GM12878 (cell line): ENCODE measurements at regions not wholly inside any gene's neighbourhood (a gene's known extent, or its start where the extent isn't known, plus 50 kb on each side); places are given as distances from the start of the nearest gene placed in this dataset.

Source experiments
- ATAC-seq: fragments of 200-7000 bp; cut with Tn5 transposase; 3 replicates; pipeline ENCODE4 v1.9.1; 2020; ENCODE audit warnings: mild to moderate bottlenecking, moderate library complexity
- BruUV-seq: library from RNA; stranded (reverse); fragments of 400-500 nt; replicated peaks from 2 replicates; lab custom pipeline; 2021; lab: Mats Ljungman, UMichigan
- CTCF ChIA-PET: fragments of 300-600 bp; sonication (Branson Sonifier 250); formaldehyde crosslinking; extraction: SDS; loops from one replicate; lab custom pipeline; 2021; ENCODE audit warnings: inconsistent platforms; lab: Yijun Ruan, JAX
- POLR2A ChIA-PET: fragments of 350-600 bp; formaldehyde crosslinking; extraction: SDS; loops from one replicate; lab custom pipeline; 2021; ENCODE audit warnings: inconsistent platforms; lab: Charles Lee
- RAD21 ChIA-PET: fragments of 300-600 bp; sonication (Branson Sonifier 250); formaldehyde crosslinking; loops from one replicate; lab custom pipeline; 2023; ENCODE audit warnings: antibody characterized with exemption; ENCODE audit not compliant: unreplicated experiment; lab: Charles Lee
- SMC1A ChIA-PET: fragments of 300-600 bp; sonication (Branson Sonifier 250); formaldehyde crosslinking; loops from one replicate; lab custom pipeline; 2023; ENCODE audit not compliant: unreplicated experiment, uncharacterized antibody; lab: Charles Lee
- DNase-seq: peaks from one replicate; pipeline ENCODE4 v3.0.0-alpha.2; 2011; ENCODE audit warnings: low read depth, low spot score
- FAIRE-seq: peaks from 3 replicates; lab custom pipeline; 2011; peaks lifted over from hg19 to GRCh38; lab: Jason Lieb, UNC
- H2AFZ ChIP-seq: 2 replicates; pipeline ENCODE4 v1.6.0; 2011; ENCODE audit warnings: low read depth, low read length, control low read depth; ENCODE audit not compliant: control insufficient read depth
- H3K27ac ChIP-seq: 2 replicates; pipeline ENCODE4 v1.5.1; 2011; ENCODE audit warnings: control low read depth; ENCODE audit not compliant: control insufficient read depth, insufficient read depth
- H3K27me3 ChIP-seq, 2 experiments: replicated peaks in 1 of 2; 2 replicates each; pipeline versions ENCODE4 v1.6.0 to v1.6.1; 2011; ENCODE audit warnings: low read length in 1 of 2; ENCODE audit not compliant: control insufficient read depth in 2 of 2, insufficient read depth in 2 of 2
- H3K36me3 ChIP-seq, 2 experiments: 2 replicates each; pipeline ENCODE4 v1.5.1; 2011; ENCODE audit warnings: low read length in 1 of 2; ENCODE audit not compliant: control insufficient read depth in 2 of 2, insufficient read depth in 2 of 2
- H3K4me1 ChIP-seq: 2 replicates; pipeline ENCODE4 v1.6.1; 2011; ENCODE audit warnings: mild to moderate bottlenecking, low read length, moderate library complexity, mixed read lengths; ENCODE audit not compliant: control insufficient read depth, insufficient read depth
- H3K4me2 ChIP-seq: 2 replicates; pipeline ENCODE4 v1.6.0; 2011; ENCODE audit warnings: control low read depth; ENCODE audit not compliant: control insufficient read depth, insufficient read depth
- H3K4me3 ChIP-seq: fragments of 200-600 bp; sonication (generic); 2 replicates; pipeline ENCODE4 v1.5.1; 2016
- H3K79me2 ChIP-seq: 2 replicates; pipeline ENCODE4 v1.6.0; 2011; ENCODE audit warnings: low read length; ENCODE audit not compliant: control insufficient read depth, insufficient read depth
- H3K9ac ChIP-seq: 2 replicates; pipeline ENCODE4 v1.8.0; 2011; ENCODE audit warnings: low read length, control low read depth, mixed read lengths; ENCODE audit not compliant: control insufficient read depth, insufficient read depth
- H3K9me3 ChIP-seq: replicated peaks from 3 replicates; pipeline ENCODE4 v1.5.1; 2011; ENCODE audit warnings: mild to moderate bottlenecking, low read length; ENCODE audit not compliant: control insufficient read depth, insufficient read depth
- H4K20me1 ChIP-seq: 2 replicates; pipeline ENCODE4 v1.6.0; 2011; ENCODE audit not compliant: control insufficient read depth, insufficient read depth
- ATF3 ChIP-seq: IDR thresholded peaks from 2 replicates; pipeline ENCODE4 v1.6.1; 2011; ENCODE audit warnings: low read depth, mild to moderate bottlenecking, low read length, moderate library complexity, borderline replicate concordance; ENCODE audit errors: extremely low read depth
- BRCA1 ChIP-seq: IDR thresholded peaks from 2 replicates; pipeline ENCODE4 v1.6.1; 2011; ENCODE audit warnings: low read depth, low read length, improper control_type of control experiment
- CBFB ChIP-seq: IDR thresholded peaks from 2 replicates; pipeline ENCODE4 v1.6.1; 2016; ENCODE audit warnings: antibody characterized with exemption, low read depth
- EED ChIP-seq: sonication (generic); IDR thresholded peaks from 2 replicates; pipeline ENCODE4 v1.6.1; 2016; ENCODE audit warnings: antibody characterized with exemption, low read depth
- ESRRA ChIP-seq: IDR thresholded peaks from 2 replicates; pipeline ENCODE4 v1.6.1; 2012; ENCODE audit warnings: mild to moderate bottlenecking, low read length, improper control_type of control experiment
- HSF1 ChIP-seq: fragments of 150-350 bp; IDR thresholded peaks from 2 replicates; pipeline ENCODE4 v1.6.1; 2014; ENCODE audit warnings: mild to moderate bottlenecking, low read depth, low read length
- LARP7 ChIP-seq: fragments of 450-650 bp; IDR thresholded peaks from 2 replicates; pipeline ENCODE4 v1.6.1; 2017; ENCODE audit warnings: mild to moderate bottlenecking
- MEF2A ChIP-seq: IDR thresholded peaks from 2 replicates; pipeline ENCODE4 v1.6.1; 2011; ENCODE audit warnings: low read depth, mild to moderate bottlenecking, low read length, moderate library complexity; ENCODE audit not compliant: insufficient read depth
- MTA2 ChIP-seq: fragments of 450-650 bp; IDR thresholded peaks from 2 replicates; pipeline ENCODE4 v1.6.1; 2016; ENCODE audit warnings: low read depth, mild to moderate bottlenecking, moderate library complexity
- PAX8 ChIP-seq: fragments of 450-650 bp; IDR thresholded peaks from 2 replicates; pipeline ENCODE4 v1.6.1; 2017; ENCODE audit warnings: mild to moderate bottlenecking, moderate library complexity
- SMC3 ChIP-seq: IDR thresholded peaks from 2 replicates; pipeline ENCODE4 v1.6.1; 2011; ENCODE audit warnings: low read length, improper control_type of control experiment, borderline replicate concordance
- SRF ChIP-seq, 2 experiments: IDR thresholded peaks; 2 replicates each; pipeline ENCODE4 v1.6.1; 2011; ENCODE audit warnings: low read depth in 2 of 2, low read length in 2 of 2, mild to moderate bottlenecking in 1 of 2, moderate library complexity in 1 of 2
- ZBED1 ChIP-seq: IDR thresholded peaks from 2 replicates; pipeline ENCODE4 v1.6.1; 2016; ENCODE audit warnings: borderline replicate concordance
- WGBS: methylation state at CpG from one replicate; pipeline ENCODE4 v1.1.6; 2016; ENCODE audit warnings: low lambda C conversion rate; ENCODE audit not compliant: insufficient replicate concordance, insufficient coverage; ENCODE audit errors: missing lambda C conversion rate; 5-methylcytosine and 5-hydroxymethylcytosine counted together
- in situ Hi-C: fragments of 300-500 bp; cut with MboI; formaldehyde crosslinking; loops from 9 replicates; pipeline ENCODE4 v1.14.3; 2018; ENCODE audit warnings: mixed read lengths
- intact Hi-C: fragments of 100-400 bp; cut with micrococcal nuclease; formaldehyde crosslinking; loops from one replicate; pipeline ENCODE4 v1.14.2; 2022; ENCODE audit not compliant: unreplicated experiment

- BruUV-seq: no TSS peak
- no peak for TF ChIP-seq ESRRA
- no peak for TF ChIP-seq CBFB
- no peak for TF ChIP-seq ATF3
- no peak for TF ChIP-seq SRF (IDR thresholded peaks at IDR 0.05; ENCODE audit: low read depth in 2 of 2, low read length in 2 of 2)
- H3K9ac ChIP-seq: no peak overlapping the region
- H3K9me3 ChIP-seq: no peaks in the 10 kb centered on the region
- SMC1A ChIA-PET: interaction anchor here (1.4 kb wide), 1 partner anchor 21 kb away, joined by 5 read pairs; no protein-coding TSS in a partner anchor
- in situ Hi-C loops (no loop called here), intact Hi-C loops (no loop called here)
- no peaks in the 10 kb centered on the region for H3K27me3 ChIP-seq
- H2AFZ ChIP-seq: no peak overlapping the region
- FAIRE-seq: no peak
- no peak overlapping the region for H3K27ac ChIP-seq
- 15% methylated on average over 3 of the region's 3 CpGs for WGBS
- ATAC-seq: no peak
- CTCF ChIA-PET: interaction anchor here (1.7 kb wide), 1 partner anchor 10 kb away, joined by 6 read pairs; no protein-coding TSS in a partner anchor
- H3K79me2 ChIP-seq: no peaks in the 10 kb centered on the region
- H3K4me2 ChIP-seq: no peak overlapping the region
- no peaks in the 10 kb centered on the region for H4K20me1 ChIP-seq
- no peak for DNase-seq
- no peak overlapping the region for H3K4me3 ChIP-seq
- POLR2A ChIA-PET: no interaction called here
- H3K36me3 ChIP-seq: no peaks in the 10 kb centered on the region
- no peaks in the 10 kb centered on the region for H3K4me1 ChIP-seq
- RAD21 ChIA-PET: no interaction called here
These were observed 611.7 kb downstream of the SOX6 start for GRCh38 chr11:15744693-15745092.

- SMC1A ChIA-PET: no interaction called here
- no peak overlapping the region for H3K9ac ChIP-seq
- H4K20me1 ChIP-seq: no peaks in the 10 kb centered on the region
- POLR2A ChIA-PET: no interaction called here
- no peak for TF ChIP-seq PAX8
- no peak for TF ChIP-seq ZBED1
- TF ChIP-seq MTA2: no peak
- no peak for TF ChIP-seq HSF1
- no peak for TF ChIP-seq EED
- no peak for TF ChIP-seq SMC3
- TF ChIP-seq MEF2A: no peak
- TF ChIP-seq LARP7: no peak
- TF ChIP-seq BRCA1: no peak
- RAD21 ChIA-PET: no interaction called here
- FAIRE-seq (no peak), DNase-seq (no peak), ATAC-seq (no peak)
- no peaks in the 10 kb centered on the region for H3K36me3 ChIP-seq
- no peak overlapping the region for H3K4me2 ChIP-seq
- H3K27ac ChIP-seq: no peak overlapping the region
- WGBS: 0% methylated on average over 2 of the region's 2 CpGs
- H3K27me3 ChIP-seq: no peaks in the 10 kb centered on the region
- H3K9me3 ChIP-seq: no peaks in the 10 kb centered on the region
- no peak overlapping the region for H2AFZ ChIP-seq
- no peaks in the 10 kb centered on the region for H3K4me1 ChIP-seq
- CTCF ChIA-PET: no interaction called here
- BruUV-seq: no TSS peak
- intact Hi-C loops (no loop called here), in situ Hi-C loops (no loop called here)
- H3K79me2 ChIP-seq: no peaks in the 10 kb centered on the region
- H3K4me3 ChIP-seq: no peak overlapping the region
These were observed 611.1 kb downstream of the SOX6 start for GRCh38 chr11:15745266-15745665.
